ENCODE measurements at regions not wholly inside any gene's neighbourhood (a gene's known extent, or its start where the extent isn't known, plus 50 kb on each side); places are given as distances from the start of the nearest gene placed in this dataset.

- TF ChIP-seq, protein P1, sequence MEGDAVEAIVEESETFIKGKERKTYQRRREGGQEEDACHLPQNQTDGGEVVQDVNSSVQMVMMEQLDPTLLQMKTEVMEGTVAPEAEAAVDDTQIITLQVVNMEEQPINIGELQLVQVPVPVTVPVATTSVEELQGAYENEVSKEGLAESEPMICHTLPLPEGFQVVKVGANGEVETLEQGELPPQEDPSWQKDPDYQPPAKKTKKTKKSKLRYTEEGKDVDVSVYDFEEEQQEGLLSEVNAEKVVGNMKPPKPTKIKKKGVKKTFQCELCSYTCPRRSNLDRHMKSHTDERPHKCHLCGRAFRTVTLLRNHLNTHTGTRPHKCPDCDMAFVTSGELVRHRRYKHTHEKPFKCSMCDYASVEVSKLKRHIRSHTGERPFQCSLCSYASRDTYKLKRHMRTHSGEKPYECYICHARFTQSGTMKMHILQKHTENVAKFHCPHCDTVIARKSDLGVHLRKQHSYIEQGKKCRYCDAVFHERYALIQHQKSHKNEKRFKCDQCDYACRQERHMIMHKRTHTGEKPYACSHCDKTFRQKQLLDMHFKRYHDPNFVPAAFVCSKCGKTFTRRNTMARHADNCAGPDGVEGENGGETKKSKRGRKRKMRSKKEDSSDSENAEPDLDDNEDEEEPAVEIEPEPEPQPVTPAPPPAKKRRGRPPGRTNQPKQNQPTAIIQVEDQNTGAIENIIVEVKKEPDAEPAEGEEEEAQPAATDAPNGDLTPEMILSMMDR (IDR thresholded peaks at IDR 0.05) = no peak
- no peak for TF ChIP-seq EP300 (IDR thresholded peaks at IDR 0.05)
- TF ChIP-seq POLR2A (IDR thresholded peaks at IDR 0.05) = no peak
- no peak for TF ChIP-seq POLR2AphosphoS5 (IDR thresholded peaks at IDR 0.05)
Measured at GRCh38 chr4:60326735-60327134, 873.4 kb upstream of the ADGRL3 start.

Measured in sigmoid colon (tissue), 4 donors.